Caco-2 (cell line): ENCODE measurements at regions not wholly inside any gene's neighbourhood (a gene's known extent, or its start where the extent isn't known, plus 50 kb on each side); places are given as distances from the start of the nearest gene placed in this dataset.

ENCODE experiments used
- BruUV-seq: library from RNA; stranded (reverse); fragments of 400-500 nt; replicated peaks from 2 replicates; lab custom pipeline; 2021; lab: Mats Ljungman, UMichigan
- CTCF ChIA-PET: fragments of 300-600 bp; sonication (Branson Sonifier 250); formaldehyde crosslinking; loops from one replicate; lab custom pipeline; 2022; ENCODE audit warnings: antibody characterized with exemption; lab: Charles Lee
- POLR2A ChIA-PET: fragments of 300-600 bp; sonication (Branson Sonifier 250); formaldehyde crosslinking; loops from one replicate; lab custom pipeline; 2022; ENCODE audit warnings: antibody characterized with exemption; lab: Charles Lee
- DNase-seq, 2 experiments: peaks; one replicate each; pipeline versions ENCODE4 v3.0.0 to v3.0.0-alpha.2; 2020 to 2022
- H3K27me3 ChIP-seq: replicated peaks from 2 replicates; pipeline ENCODE4 v1.6.0; 2011; ENCODE audit warnings: low read length; ENCODE audit not compliant: control insufficient read depth, insufficient read depth
- H3K36me3 ChIP-seq: 2 replicates; pipeline ENCODE4 v1.5.1; 2011; ENCODE audit warnings: low read length; ENCODE audit not compliant: control insufficient read depth, insufficient read depth
- H3K4me1 ChIP-seq: fragments of 250-450 bp; sonication (Bioruptor Pico); 2 replicates; pipeline ENCODE4 v1.5.1; 2020; ENCODE audit warnings: mild to moderate bottlenecking
- H3K4me3 ChIP-seq: 2 replicates; pipeline ENCODE4 v1.5.1; 2011; ENCODE audit warnings: low read depth, mild to moderate bottlenecking, control low read depth, low read length
- H3K9me3 ChIP-seq: fragments of 250-450 bp; sonication (Bioruptor Pico); 2 replicates; pipeline ENCODE4 v1.5.1; 2020; ENCODE audit warnings: mild to moderate bottlenecking, moderate library complexity
- H3K27ac Mint-ChIP-seq: one replicate; pipeline ENCODE4 v1.8.0; 2022; ENCODE audit warnings: mixed read lengths; ENCODE audit not compliant: unreplicated experiment
- H3K27me3 Mint-ChIP-seq: one replicate; pipeline ENCODE4 v1.8.0; 2022; ENCODE audit warnings: mixed read lengths; ENCODE audit not compliant: insufficient read depth, unreplicated experiment
- H3K36me3 Mint-ChIP-seq: one replicate; pipeline ENCODE4 v1.8.0; 2022; ENCODE audit warnings: mild to moderate bottlenecking, mixed read lengths; ENCODE audit not compliant: insufficient read depth, unreplicated experiment
- H3K4me1 Mint-ChIP-seq: one replicate; pipeline ENCODE4 v1.8.0; 2022; ENCODE audit warnings: low read depth, mixed read lengths; ENCODE audit not compliant: unreplicated experiment
- H3K4me3 Mint-ChIP-seq: one replicate; pipeline ENCODE4 v1.8.0; 2022; ENCODE audit warnings: mild to moderate bottlenecking, moderate library complexity, mixed read lengths; ENCODE audit not compliant: unreplicated experiment
- H3K9me3 Mint-ChIP-seq: one replicate; pipeline ENCODE4 v1.8.0; 2022; ENCODE audit warnings: mixed read lengths; ENCODE audit not compliant: unreplicated experiment
- intact Hi-C: fragments of 100-400 bp; cut with micrococcal nuclease; formaldehyde crosslinking; loops from one replicate; pipeline ENCODE4 v1.10.0; 2022; ENCODE audit not compliant: unreplicated experiment
- TF ChIP-seq, protein P1 (sequence below), 2 experiments: fragments of 200-600 bp in 1 of 2; IDR thresholded peaks; 1 replicate in 1 of 2; 2 replicates in 1 of 2; pipeline versions ENCODE4 v1.5.1 to v1.8.0; 2011 to 2022; ENCODE audit warnings: antibody characterized with exemption in 1 of 2, control low read depth in 1 of 2, inconsistent platforms in 1 of 2, low read depth in 1 of 2, low read length in 1 of 2, mild to moderate bottlenecking in 1 of 2, moderate library complexity in 1 of 2; ENCODE audit not compliant: insufficient read depth in 1 of 2, severe bottlenecking in 1 of 2, unreplicated experiment in 1 of 2

DNA sequence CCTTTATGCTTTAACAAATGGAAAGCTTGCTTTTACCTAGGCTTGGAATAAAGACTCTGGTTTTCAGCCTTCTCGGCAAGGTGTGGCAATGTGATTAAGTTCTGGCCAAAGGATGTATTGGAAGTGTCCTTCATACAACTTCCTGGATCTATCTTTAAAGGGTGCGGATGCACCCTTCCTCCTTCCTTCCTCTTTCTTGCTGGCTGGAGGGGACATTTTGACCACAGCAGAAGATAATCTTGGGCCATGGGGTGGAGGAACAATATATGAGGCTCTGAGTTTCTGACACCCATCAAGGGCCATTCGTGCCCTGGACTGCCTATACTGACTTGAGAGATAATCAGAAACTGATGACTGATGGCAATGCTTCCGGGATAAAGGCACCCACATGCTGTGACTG is 145.7 kb downstream of the ACER2 start:
- no peaks in the 10 kb centered on the region for H3K36me3 Mint-ChIP-seq
- no peaks in the 10 kb centered on the region for H3K4me1 Mint-ChIP-seq
- no peaks in the 10 kb centered on the region for H3K9me3 Mint-ChIP-seq
- TF ChIP-seq, protein P1, sequence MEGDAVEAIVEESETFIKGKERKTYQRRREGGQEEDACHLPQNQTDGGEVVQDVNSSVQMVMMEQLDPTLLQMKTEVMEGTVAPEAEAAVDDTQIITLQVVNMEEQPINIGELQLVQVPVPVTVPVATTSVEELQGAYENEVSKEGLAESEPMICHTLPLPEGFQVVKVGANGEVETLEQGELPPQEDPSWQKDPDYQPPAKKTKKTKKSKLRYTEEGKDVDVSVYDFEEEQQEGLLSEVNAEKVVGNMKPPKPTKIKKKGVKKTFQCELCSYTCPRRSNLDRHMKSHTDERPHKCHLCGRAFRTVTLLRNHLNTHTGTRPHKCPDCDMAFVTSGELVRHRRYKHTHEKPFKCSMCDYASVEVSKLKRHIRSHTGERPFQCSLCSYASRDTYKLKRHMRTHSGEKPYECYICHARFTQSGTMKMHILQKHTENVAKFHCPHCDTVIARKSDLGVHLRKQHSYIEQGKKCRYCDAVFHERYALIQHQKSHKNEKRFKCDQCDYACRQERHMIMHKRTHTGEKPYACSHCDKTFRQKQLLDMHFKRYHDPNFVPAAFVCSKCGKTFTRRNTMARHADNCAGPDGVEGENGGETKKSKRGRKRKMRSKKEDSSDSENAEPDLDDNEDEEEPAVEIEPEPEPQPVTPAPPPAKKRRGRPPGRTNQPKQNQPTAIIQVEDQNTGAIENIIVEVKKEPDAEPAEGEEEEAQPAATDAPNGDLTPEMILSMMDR (IDR thresholded peaks at IDR 0.05; ENCODE audit: insufficient read depth in 1 of 2, low read depth in 1 of 2, low read length in 1 of 2, severe bottlenecking in 1 of 2, unreplicated experiment in 1 of 2) = no peak
- no TSS peak for BruUV-seq
- no peak overlapping the region for H3K4me3 ChIP-seq
- POLR2A ChIA-PET = no interaction called here
- no peaks in the 10 kb centered on the region for H3K36me3 ChIP-seq
- intact Hi-C loops = no loop called here
- H3K27me3 Mint-ChIP-seq = no peaks in the 10 kb centered on the region
- CTCF ChIA-PET = no interaction called here
- no peaks in the 10 kb centered on the region for H3K4me1 ChIP-seq
- H3K27ac Mint-ChIP-seq = no peak overlapping the region
- no peak overlapping the region for H3K4me3 Mint-ChIP-seq
- no peaks in the 10 kb centered on the region for H3K9me3 ChIP-seq
- no peak for DNase-seq
- H3K27me3 ChIP-seq = no peaks in the 10 kb centered on the region

DNA sequence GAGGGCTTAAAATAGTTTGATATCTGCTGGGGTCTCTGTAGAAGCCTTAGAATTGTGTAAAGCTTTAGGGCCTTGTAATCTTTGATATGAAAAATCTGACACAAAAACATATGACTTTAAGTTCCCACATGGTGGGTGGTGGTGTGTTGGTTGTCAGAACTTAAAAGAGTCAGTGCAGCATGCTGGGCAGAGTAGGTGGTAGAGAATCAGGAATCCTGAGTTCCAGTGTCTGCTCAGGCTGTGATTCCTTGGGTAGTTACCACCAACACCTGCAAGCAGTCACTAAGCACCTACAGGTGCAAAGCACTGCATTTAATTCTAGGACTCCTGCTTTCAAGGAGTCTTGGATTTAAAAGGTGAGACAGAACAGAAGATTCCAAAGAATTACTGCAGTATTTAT is 144.6 kb downstream of the ACER2 start:
- H3K4me3 ChIP-seq = no peak overlapping the region
- POLR2A ChIA-PET = no interaction called here
- CTCF ChIA-PET = no interaction called here
- H3K4me1 ChIP-seq = no peaks in the 10 kb centered on the region
- H3K27ac Mint-ChIP-seq = no peak overlapping the region
- no peaks in the 10 kb centered on the region for H3K27me3 Mint-ChIP-seq
- no peak overlapping the region for H3K4me3 Mint-ChIP-seq
- H3K9me3 Mint-ChIP-seq = no peaks in the 10 kb centered on the region
- H3K4me1 Mint-ChIP-seq = no peaks in the 10 kb centered on the region
- no peaks in the 10 kb centered on the region for H3K27me3 ChIP-seq
- BruUV-seq = no TSS peak
- TF ChIP-seq, protein P1 (IDR thresholded peaks at IDR 0.05; ENCODE audit: insufficient read depth in 1 of 2, low read depth in 1 of 2, low read length in 1 of 2, severe bottlenecking in 1 of 2, unreplicated experiment in 1 of 2) = no peak
- intact Hi-C loops = no loop called here
- H3K9me3 ChIP-seq = no peaks in the 10 kb centered on the region
- no peak for DNase-seq
- no peaks in the 10 kb centered on the region for H3K36me3 Mint-ChIP-seq
- no peaks in the 10 kb centered on the region for H3K36me3 ChIP-seq

DNA sequence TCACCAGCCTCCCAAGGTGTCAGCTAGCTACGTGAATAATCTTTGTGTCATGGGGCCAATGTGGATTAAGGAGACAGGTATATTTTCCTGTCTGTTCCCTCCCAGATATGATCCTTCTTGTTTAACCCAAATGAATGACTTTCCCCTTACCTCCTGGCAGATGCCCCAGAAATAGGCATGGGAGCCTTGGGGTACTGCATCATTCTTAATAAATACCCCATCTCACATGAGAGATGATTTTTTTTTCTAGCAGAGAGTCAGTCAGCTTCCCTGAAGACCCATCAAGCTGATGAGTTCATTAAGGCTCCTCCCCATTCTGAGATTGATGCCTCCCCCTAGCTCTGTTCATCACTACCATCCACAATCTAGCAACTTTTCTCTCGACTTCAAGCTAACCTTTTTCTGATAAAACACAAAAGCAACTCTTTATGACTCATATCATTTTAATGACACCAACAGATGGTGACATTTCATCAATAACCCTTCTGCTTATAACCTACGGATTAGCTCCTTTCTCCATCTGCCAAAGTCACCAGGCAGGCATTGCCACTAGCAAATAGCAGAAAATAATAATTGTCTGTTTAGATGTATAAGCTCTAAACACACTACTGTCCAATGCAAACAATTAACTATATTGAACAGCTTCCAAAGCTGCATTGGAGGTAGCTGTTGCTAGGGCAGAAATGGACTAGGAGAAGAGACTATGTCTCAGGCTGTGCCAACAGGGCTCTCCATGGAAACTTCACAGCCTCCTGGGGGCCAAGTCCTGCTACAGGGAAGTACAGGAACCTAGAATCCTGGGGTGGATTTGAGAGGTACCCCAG is 143.7 kb downstream of the ACER2 start:
- no peaks in the 10 kb centered on the region for H3K27me3 Mint-ChIP-seq
- Histone ChIP-seq H3K36me3 (no peaks in the 10 kb centered on the region), H3K27me3 (no peaks in the 10 kb centered on the region), H3K4me3 (no peak overlapping the region), H3K9me3 (no peaks in the 10 kb centered on the region), H3K4me1 (no peaks in the 10 kb centered on the region)
- BruUV-seq = no TSS peak
- ChIA-PET CTCF (no interaction called here), POLR2A (no interaction called here)
- DNase-seq = no peak
- no peak overlapping the region for H3K4me3 Mint-ChIP-seq
- intact Hi-C loops = no loop called here
- H3K27ac Mint-ChIP-seq = no peak overlapping the region
- no peaks in the 10 kb centered on the region for H3K4me1 Mint-ChIP-seq
- no peaks in the 10 kb centered on the region for H3K36me3 Mint-ChIP-seq
- no peaks in the 10 kb centered on the region for H3K9me3 Mint-ChIP-seq
- TF ChIP-seq, protein P1 (IDR thresholded peaks at IDR 0.05; ENCODE audit: insufficient read depth in 1 of 2, low read depth in 1 of 2, low read length in 1 of 2, severe bottlenecking in 1 of 2, unreplicated experiment in 1 of 2) = no peak
